ENCODE measurements at regions not wholly inside any gene's neighbourhood (a gene's known extent, or its start where the extent isn't known, plus 50 kb on each side); places are given as distances from the start of the nearest gene placed in this dataset.
"Not testable (repeated sequence)": the region's sequence is repeated elsewhere in the genome, so short reads cannot be mapped to it uniquely, and the experiment has no call there.

DNA sequence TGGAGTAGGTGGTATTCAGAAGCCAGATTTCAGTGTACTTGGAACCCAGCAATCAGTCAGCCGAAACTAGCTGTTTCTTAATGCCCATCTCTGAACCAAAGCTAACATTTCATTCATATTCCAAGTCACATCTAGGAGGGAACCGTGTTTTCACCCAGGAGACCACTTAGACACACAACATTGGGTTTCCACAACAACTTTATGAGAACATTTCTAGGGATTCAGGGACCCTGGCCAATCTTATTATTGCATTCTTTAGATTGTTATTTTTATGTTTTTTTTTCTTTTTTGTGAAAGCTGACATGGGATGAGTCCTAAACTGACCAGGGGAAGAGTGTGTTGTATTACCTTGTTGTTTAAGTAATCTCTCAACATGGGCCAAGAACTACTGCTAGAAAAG lies 72.5 kb upstream of the KIAA0040 start:
- no peak for DNase-seq (ENCODE audit: low spot score)
- H3K27ac ChIP-seq = no peak overlapping the region
- POLR2A ChIA-PET (ENCODE audit: low non-redundant PET) = no interaction called here
- CTCF ChIA-PET = interaction anchor here (0.7 kb wide), 2 partner anchors 39 to 73 kb away, joined by 3 to 4 read pairs; no protein-coding TSS in a partner anchor
- TF ChIP-seq, protein P1, sequence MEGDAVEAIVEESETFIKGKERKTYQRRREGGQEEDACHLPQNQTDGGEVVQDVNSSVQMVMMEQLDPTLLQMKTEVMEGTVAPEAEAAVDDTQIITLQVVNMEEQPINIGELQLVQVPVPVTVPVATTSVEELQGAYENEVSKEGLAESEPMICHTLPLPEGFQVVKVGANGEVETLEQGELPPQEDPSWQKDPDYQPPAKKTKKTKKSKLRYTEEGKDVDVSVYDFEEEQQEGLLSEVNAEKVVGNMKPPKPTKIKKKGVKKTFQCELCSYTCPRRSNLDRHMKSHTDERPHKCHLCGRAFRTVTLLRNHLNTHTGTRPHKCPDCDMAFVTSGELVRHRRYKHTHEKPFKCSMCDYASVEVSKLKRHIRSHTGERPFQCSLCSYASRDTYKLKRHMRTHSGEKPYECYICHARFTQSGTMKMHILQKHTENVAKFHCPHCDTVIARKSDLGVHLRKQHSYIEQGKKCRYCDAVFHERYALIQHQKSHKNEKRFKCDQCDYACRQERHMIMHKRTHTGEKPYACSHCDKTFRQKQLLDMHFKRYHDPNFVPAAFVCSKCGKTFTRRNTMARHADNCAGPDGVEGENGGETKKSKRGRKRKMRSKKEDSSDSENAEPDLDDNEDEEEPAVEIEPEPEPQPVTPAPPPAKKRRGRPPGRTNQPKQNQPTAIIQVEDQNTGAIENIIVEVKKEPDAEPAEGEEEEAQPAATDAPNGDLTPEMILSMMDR (conservative IDR thresholded peaks at IDR 0.05; ENCODE audit: low read depth) = no peak

DNA sequence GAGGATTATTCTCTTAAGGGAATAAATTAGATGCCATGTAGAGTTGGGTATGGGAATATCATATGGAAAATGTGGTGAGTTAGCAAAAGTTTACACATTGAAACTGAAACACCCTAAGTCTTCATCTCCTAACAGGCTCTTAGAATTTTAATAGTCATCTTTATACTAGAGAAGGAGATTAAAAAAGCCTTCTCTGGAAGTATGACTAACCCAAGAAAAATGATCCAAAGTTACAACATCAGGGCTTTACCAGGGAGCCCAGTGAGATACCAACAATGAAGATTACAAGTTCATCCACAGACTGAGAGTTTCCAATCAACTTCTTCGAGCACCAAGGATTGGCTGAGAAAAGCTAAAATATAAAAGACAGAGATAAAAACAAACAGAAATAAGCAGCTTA lies 70.0 kb upstream of the KIAA0040 start:
- ChIA-PET CTCF (no interaction called here), POLR2A (ENCODE audit: low non-redundant PET) (no interaction called here)
- DNase-seq (ENCODE audit: low spot score) = peak; percentile 50
- no peak overlapping the region for H3K27ac ChIP-seq
- TF ChIP-seq, protein P1 (conservative IDR thresholded peaks at IDR 0.05; ENCODE audit: low read depth) = no peak

DNA sequence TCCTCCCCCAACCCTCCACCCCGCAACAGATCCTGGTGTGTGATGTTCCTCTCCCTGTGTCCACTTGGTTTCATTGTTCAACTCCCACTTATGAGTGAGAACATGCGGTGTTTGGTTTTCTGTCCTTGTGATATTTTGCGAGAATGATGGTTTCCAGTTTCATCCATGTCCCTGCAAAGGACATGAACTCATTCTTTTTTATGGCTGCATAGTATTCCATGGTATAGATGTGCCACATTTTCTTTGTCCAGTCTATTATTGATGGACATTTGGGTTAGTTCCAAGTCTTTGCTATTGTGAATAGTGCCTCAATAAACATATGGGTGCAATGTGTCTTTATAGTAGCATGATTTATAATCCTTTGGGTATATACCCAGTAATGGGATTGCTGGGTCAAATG lies 63.7 kb upstream of the KIAA0040 start:
- DNase-seq (ENCODE audit: low spot score); H3K27ac ChIP-seq; CTCF ChIA-PET; POLR2A ChIA-PET (ENCODE audit: low non-redundant PET): not testable (repeated sequence)

DNA sequence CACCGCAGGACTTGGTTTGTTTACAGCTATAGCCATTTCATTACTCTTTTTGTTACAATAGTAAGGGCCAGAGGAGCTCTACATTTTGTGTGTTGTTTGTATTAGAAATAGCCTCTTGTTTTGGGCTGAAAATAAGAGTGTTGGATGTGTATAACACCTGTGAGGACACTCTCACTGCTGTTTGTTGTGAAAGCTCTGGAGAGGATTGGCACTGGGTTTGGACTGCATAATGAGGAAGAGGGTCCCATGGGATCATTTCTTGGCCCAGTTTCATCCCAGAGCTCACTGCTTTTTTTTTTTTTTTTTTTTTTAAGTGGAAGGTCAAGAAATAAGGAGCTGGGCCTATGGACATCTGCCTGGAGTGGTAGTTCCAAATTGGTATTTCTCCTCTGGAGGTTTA lies 61.6 kb upstream of the KIAA0040 start:
- no peak overlapping the region for H3K27ac ChIP-seq
- no peak for DNase-seq (ENCODE audit: low spot score)
- ChIA-PET CTCF (no interaction called here), POLR2A (ENCODE audit: low non-redundant PET) (no interaction called here)
- TF ChIP-seq, protein P1 (conservative IDR thresholded peaks at IDR 0.05; ENCODE audit: low read depth) = no peak

DNA sequence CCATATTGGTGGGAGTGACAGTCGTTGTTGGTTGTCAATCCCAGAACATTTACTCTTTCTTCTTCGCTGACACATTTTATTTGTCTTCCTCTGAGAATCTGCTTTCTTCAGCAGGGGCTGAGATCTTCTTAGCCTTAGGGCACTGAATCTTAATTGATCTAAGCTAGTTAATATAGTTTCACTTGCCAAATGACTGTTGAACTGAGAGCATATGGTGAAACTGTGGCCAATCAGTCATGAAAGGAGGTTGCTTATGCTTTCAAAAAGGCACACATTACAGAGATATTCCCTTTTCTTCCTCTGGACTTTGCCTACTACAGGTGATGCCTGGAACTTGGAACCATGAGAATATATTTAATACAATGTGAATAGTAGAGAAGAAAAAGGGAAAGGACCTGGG lies 60.0 kb upstream of the KIAA0040 start:
- POLR2A ChIA-PET (ENCODE audit: low non-redundant PET) = no interaction called here
- TF ChIP-seq, protein P1 (conservative IDR thresholded peaks at IDR 0.05; ENCODE audit: low read depth) = no peak
- CTCF ChIA-PET = no interaction called here
- no peak overlapping the region for H3K27ac ChIP-seq
- DNase-seq (ENCODE audit: low spot score) = no peak

DNA sequence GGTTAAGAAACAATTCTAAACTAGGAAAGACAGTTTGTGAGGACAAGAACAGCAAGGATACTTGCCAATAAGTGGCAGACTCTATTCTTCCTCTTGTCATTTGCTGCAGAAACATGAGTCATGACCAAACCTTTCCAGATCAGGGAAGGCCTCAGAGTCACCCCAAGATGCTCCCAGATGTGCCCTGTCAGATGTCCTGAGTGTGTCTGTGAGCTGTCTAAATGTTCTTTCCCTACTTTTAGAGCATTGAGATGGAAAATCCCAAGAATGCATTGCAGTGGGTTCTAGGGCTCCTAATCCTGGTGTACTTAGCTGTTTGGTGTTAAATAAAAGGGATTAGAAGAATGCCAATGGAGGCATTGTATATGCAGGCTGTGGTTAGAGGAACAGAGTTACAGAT lies 57.5 kb upstream of the KIAA0040 start:
- no peak overlapping the region for H3K27ac ChIP-seq
- POLR2A ChIA-PET (ENCODE audit: low non-redundant PET) = no interaction called here
- TF ChIP-seq, protein P1 (conservative IDR thresholded peaks at IDR 0.05; ENCODE audit: low read depth) = no peak
- CTCF ChIA-PET = no interaction called here
- DNase-seq (ENCODE audit: low spot score) = no peak

DNA sequence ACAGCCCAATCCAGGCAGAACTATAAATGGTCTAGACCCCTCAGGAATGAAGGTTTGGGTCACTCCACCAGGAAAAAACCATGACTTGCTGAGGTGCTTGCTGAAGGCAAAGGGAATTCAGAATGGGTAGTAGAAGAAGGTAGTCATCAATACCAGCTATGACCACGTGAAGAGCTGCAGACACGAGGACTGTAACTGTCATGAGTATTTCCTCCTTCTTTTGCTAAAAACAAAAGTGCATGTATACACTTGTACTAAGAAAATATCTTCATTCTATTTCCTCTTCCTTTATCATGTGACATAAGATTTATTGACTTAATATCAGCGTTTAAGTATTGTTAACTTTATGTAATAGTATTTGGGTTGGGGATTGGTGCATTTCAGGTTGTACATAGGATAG lies 55.5 kb upstream of the KIAA0040 start:
- CTCF ChIA-PET; H3K27ac ChIP-seq; POLR2A ChIA-PET (ENCODE audit: low non-redundant PET); DNase-seq (ENCODE audit: low spot score): not testable (repeated sequence)

DNA sequence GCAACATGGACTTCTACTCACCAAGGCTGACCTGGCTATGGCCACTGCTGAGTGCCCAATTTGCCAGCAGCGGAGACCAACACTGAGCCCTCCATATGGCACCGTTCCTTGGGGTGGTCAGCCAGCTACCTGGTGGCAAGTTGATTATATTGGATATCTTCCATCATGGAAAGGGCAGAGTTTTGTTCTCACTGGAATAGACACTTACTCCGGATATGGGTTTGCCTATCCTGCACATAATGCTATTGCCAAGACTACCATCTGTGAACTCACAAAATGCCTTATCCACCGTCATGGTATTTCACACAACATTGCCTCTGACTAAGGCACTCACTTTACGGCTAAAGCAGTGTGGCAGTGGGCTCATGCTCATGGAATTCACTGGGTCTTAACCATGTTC lies 54.5 kb upstream of the KIAA0040 start:
- DNase-seq (ENCODE audit: low spot score); POLR2A ChIA-PET (ENCODE audit: low non-redundant PET); H3K27ac ChIP-seq; CTCF ChIA-PET: not testable (repeated sequence)
